ENCODE measurements at regions not wholly inside any gene's neighbourhood (a gene's known extent, or its start where the extent isn't known, plus 50 kb on each side); places are given as distances from the start of the nearest gene placed in this dataset.

- DNase-seq (ENCODE audit: insufficient read length) (no peak), FAIRE-seq (no peak)
- no peak for TF ChIP-seq POLR2A (IDR thresholded peaks at IDR 0.05; ENCODE audit: low read depth, low read length)
- TF ChIP-seq TAF1 (IDR thresholded peaks at IDR 0.05; ENCODE audit: borderline replicate concordance, low read depth, low read length), result no peak
- TF ChIP-seq POLR2AphosphoS5 (IDR thresholded peaks at IDR 0.05; ENCODE audit: low read depth, low read length), result no peak
Observed at GRCh38 chr10:8235253-8236027, 181.0 kb downstream of the GATA3 start.

- DNase-seq (ENCODE audit: insufficient read length) (no peak), FAIRE-seq (peak; percentile 30)
- TF ChIP-seq POLR2A (IDR thresholded peaks at IDR 0.05; ENCODE audit: low read depth, low read length) (no peak), POLR2AphosphoS5 (IDR thresholded peaks at IDR 0.05; ENCODE audit: low read depth, low read length) (no peak), TAF1 (IDR thresholded peaks at IDR 0.05; ENCODE audit: borderline replicate concordance, low read depth, low read length) (no peak)
Observed at GRCh38 chr10:8238986-8239385, 184.5 kb downstream of the GATA3 start.

- FAIRE-seq, result no peak
- no peak for DNase-seq (ENCODE audit: insufficient read length)
- TF ChIP-seq POLR2A (IDR thresholded peaks at IDR 0.05; ENCODE audit: low read depth, low read length), result no peak
- no peak for TF ChIP-seq TAF1 (IDR thresholded peaks at IDR 0.05; ENCODE audit: borderline replicate concordance, low read depth, low read length)
- TF ChIP-seq POLR2AphosphoS5 (IDR thresholded peaks at IDR 0.05; ENCODE audit: low read depth, low read length), result no peak
Observed at GRCh38 chr10:8240861-8241260, 186.4 kb downstream of the GATA3 start.

GRCh38 chr10:8242295-8242872, 187.9 kb downstream of the GATA3 start:
- no peak for TF ChIP-seq TAF1 (IDR thresholded peaks at IDR 0.05; ENCODE audit: borderline replicate concordance, low read depth, low read length)
- TF ChIP-seq POLR2A (IDR thresholded peaks at IDR 0.05; ENCODE audit: low read depth, low read length), result no peak
- FAIRE-seq, result peak; percentile 48
- DNase-seq (ENCODE audit: insufficient read length), result no peak

GRCh38 chr10:8245131-8245813, 190.8 kb downstream of the GATA3 start:
- FAIRE-seq (no peak), DNase-seq (ENCODE audit: insufficient read length) (no peak)
- TF ChIP-seq POLR2A (IDR thresholded peaks at IDR 0.05; ENCODE audit: low read depth, low read length) (no peak), POLR2AphosphoS5 (IDR thresholded peaks at IDR 0.05; ENCODE audit: low read depth, low read length) (no peak), TAF1 (IDR thresholded peaks at IDR 0.05; ENCODE audit: borderline replicate concordance, low read depth, low read length) (no peak)

- DNase-seq (ENCODE audit: insufficient read length) (no peak), FAIRE-seq (no peak)
- TF ChIP-seq TAF1 (IDR thresholded peaks at IDR 0.05; ENCODE audit: borderline replicate concordance, low read depth, low read length) (no peak), POLR2A (IDR thresholded peaks at IDR 0.05; ENCODE audit: low read depth, low read length) (no peak)
Observed at GRCh38 chr10:8245814-8246142, 191.3 kb downstream of the GATA3 start.

- no peak for DNase-seq (ENCODE audit: insufficient read length)
- TF ChIP-seq POLR2AphosphoS5 (IDR thresholded peaks at IDR 0.05; ENCODE audit: low read depth, low read length), result no peak
- no peak for TF ChIP-seq TAF1 (IDR thresholded peaks at IDR 0.05; ENCODE audit: borderline replicate concordance, low read depth, low read length)
- TF ChIP-seq POLR2A (IDR thresholded peaks at IDR 0.05; ENCODE audit: low read depth, low read length), result no peak
- peak; percentile 72 for FAIRE-seq
Observed at GRCh38 chr10:8246548-8246947, 192.1 kb downstream of the GATA3 start.

GRCh38 chr10:8247191-8247590, 192.7 kb downstream of the GATA3 start:
- DNase-seq (ENCODE audit: insufficient read length), result no peak
- FAIRE-seq, result no peak
- TF ChIP-seq POLR2A (IDR thresholded peaks at IDR 0.05; ENCODE audit: low read depth, low read length) (no peak), POLR2AphosphoS5 (IDR thresholded peaks at IDR 0.05; ENCODE audit: low read depth, low read length) (no peak), TAF1 (IDR thresholded peaks at IDR 0.05; ENCODE audit: borderline replicate concordance, low read depth, low read length) (no peak)

- no peak for FAIRE-seq
- TF ChIP-seq POLR2AphosphoS5 (IDR thresholded peaks at IDR 0.05; ENCODE audit: low read depth, low read length) (no peak), TAF1 (IDR thresholded peaks at IDR 0.05; ENCODE audit: borderline replicate concordance, low read depth, low read length) (no peak), POLR2A (IDR thresholded peaks at IDR 0.05; ENCODE audit: low read depth, low read length) (no peak)
Observed at GRCh38 chr10:8248868-8249267, 194.4 kb downstream of the GATA3 start.

GRCh38 chr10:8254350-8254749, 199.9 kb downstream of the GATA3 start:
- no peak for TF ChIP-seq TAF1 (IDR thresholded peaks at IDR 0.05; ENCODE audit: borderline replicate concordance, low read depth, low read length)
- TF ChIP-seq POLR2A (IDR thresholded peaks at IDR 0.05; ENCODE audit: low read depth, low read length), result no peak
- TF ChIP-seq POLR2AphosphoS5 (IDR thresholded peaks at IDR 0.05; ENCODE audit: low read depth, low read length), result no peak
- DNase-seq (ENCODE audit: insufficient read length) (no peak), FAIRE-seq (no peak)

More at GRCh38 chr10:8248868-8249267, 194.4 kb downstream of the GATA3 start:
- no peak for DNase-seq (ENCODE audit: insufficient read length)

- DNase-seq (ENCODE audit: insufficient read length) (no peak), FAIRE-seq (no peak)
- TF ChIP-seq POLR2A (IDR thresholded peaks at IDR 0.05; ENCODE audit: low read depth, low read length), result no peak
Observed at GRCh38 chr10:8255301-8255700, 200.8 kb downstream of the GATA3 start.

GRCh38 chr10:8260645-8261044, 206.2 kb downstream of the GATA3 start:
- FAIRE-seq (no peak), DNase-seq (ENCODE audit: insufficient read length) (no peak)
- TF ChIP-seq POLR2A (IDR thresholded peaks at IDR 0.05; ENCODE audit: low read depth, low read length), result no peak
- TF ChIP-seq TAF1 (IDR thresholded peaks at IDR 0.05; ENCODE audit: borderline replicate concordance, low read depth, low read length), result no peak
- TF ChIP-seq POLR2AphosphoS5 (IDR thresholded peaks at IDR 0.05; ENCODE audit: low read depth, low read length), result no peak
